ENCODE measurements at regions not wholly inside any gene's neighbourhood (a gene's known extent, or its start where the extent isn't known, plus 50 kb on each side); places are given as distances from the start of the nearest gene placed in this dataset.

DNA sequence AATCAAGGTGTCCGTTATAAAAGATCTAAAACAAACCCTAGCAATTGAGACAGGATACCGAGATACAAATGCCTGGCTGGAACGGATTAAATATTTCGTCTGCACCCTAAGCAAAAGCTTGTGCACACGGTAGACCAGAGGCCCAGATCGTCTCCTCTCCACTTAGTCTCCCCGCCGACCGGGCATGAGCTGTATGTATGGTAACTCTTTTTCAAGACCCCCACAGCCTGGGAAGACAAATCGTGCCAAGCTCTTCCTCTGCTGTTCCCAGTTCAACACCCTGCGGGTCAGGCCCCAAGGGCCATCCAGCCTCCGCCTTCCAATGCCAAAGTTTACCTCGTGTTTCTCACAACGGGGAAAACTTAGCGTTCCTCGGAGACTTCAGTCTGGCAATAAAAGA lies 285.7 kb upstream of the GALNT17 start:
- no peak for DNase-seq
- no peaks in the 10 kb centered on the region for H3K9me3 ChIP-seq
- H3K27me3 ChIP-seq, result no peaks in the 10 kb centered on the region
- no peaks in the 10 kb centered on the region for H3K36me3 ChIP-seq
- no peak overlapping the region for H3K4me3 ChIP-seq

DNA sequence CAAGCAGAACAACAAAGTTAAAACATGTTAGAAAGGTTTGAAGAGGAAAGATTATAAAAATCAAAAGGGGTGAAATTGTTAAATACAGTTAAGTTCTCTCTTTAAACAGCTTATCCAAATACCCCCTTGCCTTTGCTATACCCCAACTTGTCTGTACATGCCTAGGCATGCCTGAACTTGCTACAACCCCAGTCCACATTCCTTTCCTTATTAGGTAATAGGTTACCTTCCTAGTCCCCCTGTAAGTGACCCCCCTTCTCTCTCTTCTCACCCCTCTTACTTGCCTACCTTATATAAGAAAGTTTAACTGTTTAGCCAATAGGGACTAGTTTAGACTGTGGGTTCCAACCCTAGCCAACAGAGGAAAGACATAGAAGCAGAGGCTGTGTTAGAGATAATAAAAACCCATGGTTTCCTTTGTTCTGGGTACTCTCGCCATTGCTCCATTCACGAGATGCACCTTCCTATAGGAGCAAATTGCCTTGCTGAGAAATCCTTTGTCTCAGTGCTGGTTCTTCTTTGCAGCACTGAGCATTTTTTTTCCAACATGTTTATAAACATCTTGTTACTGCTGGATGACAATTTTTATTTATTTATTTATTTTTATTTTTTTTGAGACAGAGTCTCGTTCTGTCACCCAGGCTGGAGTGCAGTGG lies 282.2 kb upstream of the GALNT17 start:
- no peak overlapping the region for H3K4me3 ChIP-seq
- no peaks in the 10 kb centered on the region for H3K36me3 ChIP-seq
- no peaks in the 10 kb centered on the region for H3K27me3 ChIP-seq
- DNase-seq, result no peak
- no peaks in the 10 kb centered on the region for H3K9me3 ChIP-seq

- DNase-seq, result no peak
- no peaks in the 10 kb centered on the region for H3K36me3 ChIP-seq
- H3K4me3 ChIP-seq, result no peak overlapping the region
- no peaks in the 10 kb centered on the region for H3K9me3 ChIP-seq
- H3K27me3 ChIP-seq, result no peaks in the 10 kb centered on the region
Observed at GRCh38 chr7:70855373-70855772, 276.6 kb upstream of the GALNT17 start.

- peak; percentile 40 for DNase-seq
- Histone ChIP-seq H3K9me3 (no peaks in the 10 kb centered on the region), H3K27me3 (no peaks in the 10 kb centered on the region), H3K4me3 (no peak overlapping the region), H3K36me3 (no peaks in the 10 kb centered on the region)
Observed at GRCh38 chr7:70856901-70857630, 274.9 kb upstream of the GALNT17 start.

DNA sequence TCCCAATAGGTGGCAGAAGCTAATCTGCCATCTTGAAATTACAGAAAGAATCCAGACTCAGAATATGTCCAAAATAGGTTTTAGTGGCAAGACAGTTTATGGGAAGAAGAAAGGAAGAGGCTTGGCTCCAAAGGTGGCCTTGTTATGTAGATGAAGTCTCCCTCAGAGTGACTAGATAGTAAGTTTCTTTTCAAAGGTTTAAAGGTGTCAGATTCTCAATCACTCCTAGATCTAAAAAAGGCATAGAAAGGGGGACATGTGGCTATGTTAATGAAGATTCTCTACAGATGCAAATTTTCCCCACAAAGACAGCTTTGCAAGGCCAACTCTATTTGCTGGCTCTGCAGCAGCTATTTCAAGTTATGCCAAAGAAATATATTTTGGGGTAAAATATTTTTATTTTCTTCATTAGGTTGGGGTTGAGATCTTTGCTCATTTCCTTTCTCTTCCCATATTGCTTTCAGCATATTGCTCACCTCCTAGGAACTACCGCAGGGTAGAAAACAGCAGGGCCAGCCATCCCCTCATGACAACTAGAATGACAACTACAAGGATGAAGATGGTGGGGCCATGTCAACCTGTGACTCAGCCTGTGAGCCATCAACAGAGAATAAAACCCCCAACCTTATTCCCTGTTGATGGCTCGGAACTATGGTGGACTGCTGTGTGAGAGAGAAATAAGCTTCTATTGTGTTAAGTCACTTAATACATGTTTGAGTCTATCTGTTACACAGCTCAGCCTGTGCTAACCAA lies 274.0 kb upstream of the GALNT17 start:
- no peak for DNase-seq
- H3K36me3 ChIP-seq, result no peaks in the 10 kb centered on the region
- no peaks in the 10 kb centered on the region for H3K27me3 ChIP-seq
- H3K9me3 ChIP-seq, result no peaks in the 10 kb centered on the region
- H3K4me3 ChIP-seq, result no peak overlapping the region

DNA sequence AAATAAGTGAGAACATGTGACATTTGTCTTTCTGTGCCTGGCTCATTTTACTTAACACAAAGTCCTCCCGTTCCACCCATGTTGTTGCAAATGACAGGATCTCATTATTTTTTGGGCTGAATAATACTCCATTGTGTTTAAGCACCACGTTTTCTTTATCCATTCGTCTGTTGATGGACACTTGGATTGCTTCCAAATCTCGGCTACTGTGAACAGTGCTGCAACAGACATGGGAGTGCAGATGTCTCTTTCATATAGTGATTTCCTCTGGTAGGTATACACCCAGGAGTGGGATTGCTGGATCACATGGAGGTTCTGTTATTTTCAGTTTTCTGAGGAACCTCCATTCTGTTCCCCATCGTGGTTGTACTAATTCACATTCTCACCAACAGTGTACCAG lies 264.4 kb upstream of the GALNT17 start:
- no peak for DNase-seq
- Histone ChIP-seq H3K4me3 (no peak overlapping the region), H3K27me3 (no peaks in the 10 kb centered on the region), H3K36me3 (no peaks in the 10 kb centered on the region), H3K9me3 (no peaks in the 10 kb centered on the region)

GRCh38 chr7:70870349-70870748 lies 261.6 kb upstream of the GALNT17 start:
- Histone ChIP-seq H3K9me3 (no peaks in the 10 kb centered on the region), H3K36me3 (no peaks in the 10 kb centered on the region), H3K27me3 (no peaks in the 10 kb centered on the region), H3K4me3 (no peak overlapping the region)
- no peak for DNase-seq

GRCh38 chr7:70872188-70872587 lies 259.8 kb upstream of the GALNT17 start:
- no peak for DNase-seq
- Histone ChIP-seq H3K27me3 (no peaks in the 10 kb centered on the region), H3K36me3 (no peaks in the 10 kb centered on the region), H3K4me3 (no peak overlapping the region), H3K9me3 (no peaks in the 10 kb centered on the region)

- Histone ChIP-seq H3K36me3 (no peaks in the 10 kb centered on the region), H3K9me3 (no peaks in the 10 kb centered on the region), H3K4me3 (no peak overlapping the region), H3K27me3 (no peaks in the 10 kb centered on the region)
- DNase-seq, result no peak
Observed at GRCh38 chr7:70881167-70881847, 250.6 kb upstream of the GALNT17 start.

GRCh38 chr7:70883750-70884439 lies 248.0 kb upstream of the GALNT17 start:
- no peak for DNase-seq
- no peak overlapping the region for H3K4me3 ChIP-seq
- H3K27me3 ChIP-seq, result no peaks in the 10 kb centered on the region
- H3K9me3 ChIP-seq, result no peaks in the 10 kb centered on the region
- H3K36me3 ChIP-seq, result no peaks in the 10 kb centered on the region

- Histone ChIP-seq H3K36me3 (no peaks in the 10 kb centered on the region), H3K4me3 (no peak overlapping the region), H3K27me3 (no peaks in the 10 kb centered on the region), H3K9me3 (no peaks in the 10 kb centered on the region)
- no peak for DNase-seq
Observed at GRCh38 chr7:70884440-70884764, 247.5 kb upstream of the GALNT17 start.

GRCh38 chr7:70884809-70885208 lies 247.1 kb upstream of the GALNT17 start:
- Histone ChIP-seq H3K9me3 (no peaks in the 10 kb centered on the region), H3K27me3 (no peaks in the 10 kb centered on the region), H3K36me3 (no peaks in the 10 kb centered on the region), H3K4me3 (no peak overlapping the region)
- DNase-seq, result no peak

GRCh38 chr7:70886547-70886946 lies 245.4 kb upstream of the GALNT17 start:
- Histone ChIP-seq H3K9me3 (no peaks in the 10 kb centered on the region), H3K27me3 (no peaks in the 10 kb centered on the region), H3K4me3 (no peak overlapping the region), H3K36me3 (no peaks in the 10 kb centered on the region)
- no peak for DNase-seq

DNA sequence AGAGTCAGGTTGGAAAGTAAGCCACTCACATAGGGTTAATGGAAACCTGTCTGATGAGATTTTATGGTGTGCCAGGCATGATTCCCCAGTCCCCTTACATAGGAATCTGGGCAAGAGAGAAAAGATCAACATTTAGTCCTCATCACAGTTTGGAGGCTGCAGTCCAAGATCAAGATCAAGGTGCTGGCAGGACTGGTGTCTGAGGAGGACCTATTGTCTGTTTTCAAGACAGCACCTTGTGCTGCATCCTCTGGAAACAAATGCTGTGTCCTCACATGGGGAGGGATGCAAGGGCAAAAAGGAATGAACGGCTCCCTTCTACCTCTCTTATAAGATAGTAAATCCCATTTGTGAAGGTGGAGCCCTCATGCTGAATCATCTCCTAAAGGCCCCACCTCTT lies 244.8 kb upstream of the GALNT17 start:
- Histone ChIP-seq H3K36me3 (no peaks in the 10 kb centered on the region), H3K27me3 (no peaks in the 10 kb centered on the region), H3K9me3 (no peaks in the 10 kb centered on the region), H3K4me3 (no peak overlapping the region)
- DNase-seq, result no peak

- no peaks in the 10 kb centered on the region for H3K9me3 ChIP-seq
- no peaks in the 10 kb centered on the region for H3K36me3 ChIP-seq
- no peak for DNase-seq
- H3K27me3 ChIP-seq, result no peaks in the 10 kb centered on the region
- H3K4me3 ChIP-seq, result no peak overlapping the region
Observed at GRCh38 chr7:70890147-70890969, 241.6 kb upstream of the GALNT17 start.

- DNase-seq, result no peak
- no peaks in the 10 kb centered on the region for H3K36me3 ChIP-seq
Observed at GRCh38 chr7:70893422-70893821, 238.5 kb upstream of the GALNT17 start.

More at GRCh38 chr7:70893422-70893821, 238.5 kb upstream of the GALNT17 start:
- no peak overlapping the region for H3K4me3 ChIP-seq
- H3K9me3 ChIP-seq, result no peaks in the 10 kb centered on the region
- no peaks in the 10 kb centered on the region for H3K27me3 ChIP-seq
